Naive thymus-derived CD4-positive, alpha-beta T cell (primary cell): ENCODE measurements at regions not wholly inside any gene's neighbourhood (a gene's known extent, or its start where the extent isn't known, plus 50 kb on each side); places are given as distances from the start of the nearest gene placed in this dataset.

Source experiments
- ATAC-seq: fragments of 150-1000 bp; cut with Tn5 transposase; 2 replicates; pipeline ENCODE4 v1.10.0; 2021; ENCODE audit warnings: mild to moderate bottlenecking, moderate library complexity
- CTCF ChIA-PET: fragments of 350-600 bp; sonication (Branson Sonifier 250); formaldehyde crosslinking; loops from one replicate; lab custom pipeline; 2021; ENCODE audit warnings: antibody characterized with exemption; lab: Charles Lee
- POLR2A ChIA-PET: fragments of 350-600 bp; sonication (Branson Sonifier 250); formaldehyde crosslinking; loops from one replicate; lab custom pipeline; 2021; ENCODE audit warnings: antibody characterized with exemption, inconsistent platforms; lab: Charles Lee
- DNase-seq, 9 donors: peaks; one replicate each; pipeline versions ENCODE4 v3.0.0 to v3.0.0-alpha.2; 2020 to 2022; ENCODE audit warnings: mixed read lengths in 1 of 9
- H3K27ac ChIP-seq: one replicate; pipeline ENCODE4 v1.7.0; 2013; ENCODE audit warnings: mild to moderate bottlenecking, low read depth, low read length, moderate library complexity
- H3K27me3 ChIP-seq, 2 donors: one replicate each; pipeline ENCODE4 v1.7.0; 2013; ENCODE audit warnings: low read length in 2 of 2, mild to moderate bottlenecking in 2 of 2, moderate library complexity in 2 of 2; ENCODE audit not compliant: control insufficient read depth in 2 of 2, insufficient read depth in 2 of 2
- H3K36me3 ChIP-seq, 3 experiments: 1 replicate in 2 of 3; 2 replicates in 1 of 3; pipeline ENCODE4 v1.7.0; 2013; ENCODE audit warnings: low read length in 3 of 3, mild to moderate bottlenecking in 3 of 3, moderate library complexity in 1 of 3; ENCODE audit not compliant: insufficient read depth in 3 of 3, control insufficient read depth in 2 of 3
- H3K4me1 ChIP-seq, 2 donors: one replicate each; pipeline ENCODE4 v1.7.0; 2013; ENCODE audit warnings: low read length in 2 of 2, mild to moderate bottlenecking in 2 of 2, moderate library complexity in 1 of 2; ENCODE audit not compliant: control insufficient read depth in 2 of 2, insufficient read depth in 2 of 2
- H3K4me3 ChIP-seq: 2 replicates; pipeline ENCODE4 v1.7.0; 2013; ENCODE audit warnings: mild to moderate bottlenecking, low read length
- H3K9me3 ChIP-seq, 3 experiments: 1 replicate in 2 of 3; 2 replicates in 1 of 3; pipeline ENCODE4 v1.7.0; 2013; ENCODE audit warnings: low read length in 3 of 3; ENCODE audit not compliant: control insufficient read depth in 2 of 3
- H3K27ac Mint-ChIP-seq, 9 donors: one replicate each; pipeline ENCODE4 v1.8.0; 2020 to 2022; ENCODE audit warnings: mixed read lengths in 9 of 9, mild to moderate bottlenecking in 8 of 9, moderate library complexity in 5 of 9, inconsistent platforms in 2 of 9
- H3K27me3 Mint-ChIP-seq, 5 donors: one replicate each; pipeline ENCODE4 v1.8.0; 2021 to 2022; ENCODE audit warnings: mixed read lengths in 5 of 5, mild to moderate bottlenecking in 1 of 5
- H3K36me3 Mint-ChIP-seq, 5 donors: one replicate each; pipeline ENCODE4 v1.8.0; 2020 to 2022; ENCODE audit warnings: mixed read lengths in 5 of 5, mild to moderate bottlenecking in 3 of 5, inconsistent platforms in 1 of 5
- H3K4me1 Mint-ChIP-seq, 7 donors: one replicate each; pipeline ENCODE4 v1.8.0; 2020 to 2022; ENCODE audit warnings: mixed read lengths in 7 of 7, mild to moderate bottlenecking in 3 of 7, inconsistent platforms in 1 of 7
- H3K4me3 Mint-ChIP-seq, 10 donors: one replicate each; pipeline ENCODE4 v1.8.0; 2020 to 2022; ENCODE audit warnings: mild to moderate bottlenecking in 10 of 10, mixed read lengths in 10 of 10, moderate library complexity in 6 of 10, inconsistent platforms in 2 of 10
- H3K9me3 Mint-ChIP-seq, 11 donors: one replicate each; pipeline ENCODE4 v1.8.0; 2020 to 2022; ENCODE audit warnings: mixed read lengths in 11 of 11, mild to moderate bottlenecking in 4 of 11, inconsistent platforms in 1 of 11, moderate library complexity in 1 of 11
- intact Hi-C, 2 donors: fragments of 100-400 bp; cut with micrococcal nuclease; formaldehyde crosslinking; loops; one replicate each; pipeline ENCODE4 v1.15.1; 2023

DNA sequence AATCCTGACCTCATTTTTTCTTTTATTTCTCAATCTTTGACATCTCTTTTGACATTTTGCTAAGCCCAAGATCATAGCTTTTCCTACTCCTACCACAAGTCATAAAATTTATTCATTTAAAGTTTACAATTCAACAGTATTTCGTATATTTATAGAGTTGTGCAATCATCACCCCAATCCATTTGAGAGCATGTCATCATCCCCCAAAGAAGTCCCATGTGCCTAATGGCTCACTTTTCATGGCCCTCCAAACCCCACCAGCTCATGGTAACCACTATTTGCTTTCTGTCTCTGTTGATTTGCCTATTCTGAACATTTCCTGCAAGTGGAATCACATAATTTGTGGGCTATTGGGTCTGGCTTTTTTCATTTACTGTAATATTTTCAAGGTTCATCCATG, 52.5 kb upstream of the GLI3 start:
- no peaks in the 10 kb centered on the region for H3K9me3 ChIP-seq
- H3K27ac ChIP-seq: no peak overlapping the region
- Mint-ChIP-seq H3K9me3 (peaks cover 0 to 6% (median 0%) of the 10 kb centered on the region in 11 donors), H3K36me3 (no peaks in the 10 kb centered on the region), H3K27me3 (no peaks in the 10 kb centered on the region), H3K4me3 (no peak overlapping the region), H3K27ac (no peak overlapping the region), H3K4me1 (no peaks in the 10 kb centered on the region)
- DNase-seq (no peak), ATAC-seq (no peak)
- intact Hi-C loops: no loop called here
- no peaks in the 10 kb centered on the region for H3K4me1 ChIP-seq
- no peaks in the 10 kb centered on the region for H3K36me3 ChIP-seq
- no peaks in the 10 kb centered on the region for H3K27me3 ChIP-seq
- ChIA-PET POLR2A (no interaction called here), CTCF (no interaction called here)
- no peak overlapping the region for H3K4me3 ChIP-seq
